GM18526 (cell line): ENCODE measurements at regions not wholly inside any gene's neighbourhood (a gene's known extent, or its start where the extent isn't known, plus 50 kb on each side); places are given as distances from the start of the nearest gene placed in this dataset.

Source experiments
- POLR2A ChIP-seq: IDR thresholded peaks from 3 replicates; pipeline ENCODE4 v1.6.1; 2011; ENCODE audit not compliant: insufficient read length; ENCODE audit errors: extremely low read depth

DNA sequence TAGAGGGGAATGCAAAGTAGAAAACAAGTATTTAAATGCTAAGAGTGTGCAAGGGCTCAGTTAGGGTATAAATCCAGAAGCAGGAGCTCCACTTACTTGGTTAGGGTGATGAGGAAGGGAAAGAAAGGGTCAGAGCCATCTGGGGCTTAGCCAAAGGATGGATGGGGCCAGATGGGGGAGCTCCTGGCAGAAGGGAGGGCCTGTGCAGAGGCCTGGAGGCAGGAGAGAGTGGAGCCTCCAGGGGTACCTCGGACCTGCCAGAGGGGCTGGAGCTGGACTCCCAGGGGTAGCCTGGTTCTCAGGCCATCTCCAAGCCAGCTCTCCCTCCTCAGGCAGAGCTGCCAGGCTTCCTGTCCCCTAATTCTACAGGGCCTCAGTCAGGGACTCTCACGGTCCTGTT lies 506.3 kb downstream of the SHQ1 start:
- TF ChIP-seq POLR2A: no peak

DNA sequence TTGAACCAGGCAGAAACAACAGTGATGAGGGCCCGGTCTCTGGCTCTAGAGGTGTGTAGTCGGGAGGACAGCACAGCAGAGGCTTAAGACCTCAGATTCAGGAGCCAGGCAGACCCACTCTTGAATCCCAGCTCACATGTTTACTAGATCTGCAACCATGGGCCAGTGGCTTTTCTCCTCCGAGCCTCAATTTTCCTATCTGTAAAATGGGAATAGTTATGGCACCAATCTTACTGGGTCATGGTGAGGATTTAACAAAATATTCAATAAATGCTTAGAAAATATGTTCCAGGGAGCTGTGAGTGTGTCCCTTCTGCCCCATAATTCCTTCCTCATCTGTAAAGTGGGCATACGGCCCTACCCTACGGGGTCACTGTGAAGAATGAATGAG lies 506.9 kb downstream of the SHQ1 start:
- TF ChIP-seq POLR2A: no peak

DNA sequence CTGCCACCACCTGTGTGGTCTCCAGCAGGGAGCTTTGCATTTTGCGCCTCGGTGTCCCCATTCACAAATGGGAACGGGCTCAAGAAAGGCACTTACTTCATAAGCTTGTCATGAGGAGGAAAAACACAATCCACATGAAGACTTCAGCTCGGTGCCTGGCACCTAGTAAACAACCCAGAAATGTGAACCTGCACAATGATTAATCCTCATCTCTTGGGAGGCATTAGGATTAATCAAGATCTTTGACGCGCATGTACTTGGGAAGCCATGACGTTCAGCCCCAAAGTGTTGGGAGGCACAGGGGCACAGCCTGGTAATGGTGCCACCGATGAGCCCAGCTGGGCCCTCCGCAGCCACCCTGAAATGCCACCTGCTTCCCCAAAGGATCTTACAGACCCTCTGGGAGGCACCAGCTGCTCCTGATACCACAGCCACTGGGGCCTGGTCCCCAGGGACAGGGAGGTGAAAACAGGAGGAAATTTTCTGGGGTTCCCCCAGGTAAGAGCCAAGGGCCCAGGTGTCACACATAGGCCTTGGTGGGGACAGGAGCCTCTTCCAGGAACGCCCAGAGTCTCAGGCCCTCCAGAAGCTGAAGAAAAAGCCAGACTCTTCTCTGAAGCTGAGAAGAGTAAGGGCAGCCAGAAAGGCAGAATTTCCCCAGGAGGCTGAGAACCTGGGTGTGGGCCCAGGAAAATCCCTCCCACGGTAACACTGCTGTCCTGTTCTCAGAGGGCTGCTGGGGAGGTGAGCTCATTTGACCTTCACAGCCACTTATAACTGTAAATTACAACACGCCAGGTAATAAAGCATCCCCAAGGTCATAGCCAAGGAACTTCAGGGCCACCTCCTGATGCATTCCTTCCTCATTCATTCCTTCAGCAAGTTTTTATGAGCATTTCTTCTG lies 507.5 kb downstream of the SHQ1 start:
- no peak for TF ChIP-seq POLR2A

DNA sequence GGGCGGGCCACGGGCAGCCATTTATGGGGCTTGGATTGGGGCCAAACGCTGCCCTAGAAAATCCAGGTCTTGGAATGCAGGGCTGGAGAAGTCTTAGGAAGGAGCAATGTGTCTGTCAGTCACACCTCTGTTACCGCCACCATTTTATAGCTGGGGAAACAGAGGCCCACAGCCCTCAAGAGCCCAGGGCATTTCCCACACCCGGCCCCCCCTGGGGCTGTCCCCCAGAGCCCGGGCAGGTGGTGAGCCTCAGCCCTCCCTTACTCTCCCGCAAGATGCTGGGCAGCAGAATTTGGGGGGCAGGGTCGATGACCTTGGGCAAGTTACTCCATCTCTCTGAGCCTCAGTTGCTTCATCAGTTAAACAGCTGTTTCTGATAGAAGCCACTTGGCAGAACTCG lies 508.2 kb downstream of the SHQ1 start:
- TF ChIP-seq POLR2A: no peak

DNA sequence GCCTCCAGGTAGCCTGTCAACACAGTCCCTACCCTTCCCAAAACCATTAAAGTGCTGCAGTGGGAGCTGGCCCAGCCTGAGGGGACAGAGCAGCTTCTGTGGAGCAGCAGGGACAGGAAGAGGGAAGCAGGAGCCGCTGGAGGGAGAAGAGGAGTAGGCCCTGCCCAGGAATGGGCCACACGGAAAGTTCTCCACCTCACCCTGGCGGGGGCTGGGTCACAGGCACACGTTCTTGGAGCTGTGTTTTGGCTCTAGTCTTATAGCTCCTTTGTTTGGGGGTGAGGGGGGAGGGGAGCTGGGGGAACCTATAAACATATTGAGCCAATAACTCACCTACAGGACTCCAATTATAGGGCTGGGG lies 508.6 kb downstream of the SHQ1 start:
- no peak for TF ChIP-seq POLR2A

DNA sequence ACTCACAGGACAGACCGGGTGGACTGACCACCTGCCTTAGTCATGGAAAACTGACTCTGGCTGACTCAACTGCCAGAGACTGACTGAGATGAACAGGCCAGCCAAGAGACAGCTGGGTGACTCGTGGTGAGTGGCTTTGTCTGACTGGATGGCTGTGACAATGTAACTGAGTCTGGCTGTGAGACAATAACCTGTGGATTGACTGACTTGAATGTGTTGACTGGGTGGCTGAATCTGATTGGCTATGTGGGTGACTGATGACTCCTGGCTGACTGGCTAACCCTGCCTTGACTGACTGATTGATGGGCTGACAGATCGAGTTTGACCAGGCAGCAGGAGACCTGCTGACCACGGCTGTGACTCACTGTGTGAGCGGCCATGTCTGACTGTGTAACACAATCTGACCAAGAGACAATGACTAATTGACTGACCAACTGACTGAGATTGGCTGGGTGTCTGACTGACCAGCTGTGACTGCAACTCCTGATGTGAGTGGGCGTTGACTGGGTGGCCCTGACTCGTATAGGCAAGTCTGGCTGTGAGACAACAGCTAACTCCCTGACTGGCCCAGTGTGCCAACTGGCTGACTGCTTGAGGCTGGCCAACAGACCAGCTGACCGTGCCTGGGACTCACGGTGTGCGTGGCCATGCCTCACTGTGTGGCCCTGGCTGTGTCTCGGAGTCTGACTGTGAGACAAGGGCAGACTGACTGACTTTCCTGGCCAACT lies 509.1 kb downstream of the SHQ1 start:
- no peak for TF ChIP-seq POLR2A

DNA sequence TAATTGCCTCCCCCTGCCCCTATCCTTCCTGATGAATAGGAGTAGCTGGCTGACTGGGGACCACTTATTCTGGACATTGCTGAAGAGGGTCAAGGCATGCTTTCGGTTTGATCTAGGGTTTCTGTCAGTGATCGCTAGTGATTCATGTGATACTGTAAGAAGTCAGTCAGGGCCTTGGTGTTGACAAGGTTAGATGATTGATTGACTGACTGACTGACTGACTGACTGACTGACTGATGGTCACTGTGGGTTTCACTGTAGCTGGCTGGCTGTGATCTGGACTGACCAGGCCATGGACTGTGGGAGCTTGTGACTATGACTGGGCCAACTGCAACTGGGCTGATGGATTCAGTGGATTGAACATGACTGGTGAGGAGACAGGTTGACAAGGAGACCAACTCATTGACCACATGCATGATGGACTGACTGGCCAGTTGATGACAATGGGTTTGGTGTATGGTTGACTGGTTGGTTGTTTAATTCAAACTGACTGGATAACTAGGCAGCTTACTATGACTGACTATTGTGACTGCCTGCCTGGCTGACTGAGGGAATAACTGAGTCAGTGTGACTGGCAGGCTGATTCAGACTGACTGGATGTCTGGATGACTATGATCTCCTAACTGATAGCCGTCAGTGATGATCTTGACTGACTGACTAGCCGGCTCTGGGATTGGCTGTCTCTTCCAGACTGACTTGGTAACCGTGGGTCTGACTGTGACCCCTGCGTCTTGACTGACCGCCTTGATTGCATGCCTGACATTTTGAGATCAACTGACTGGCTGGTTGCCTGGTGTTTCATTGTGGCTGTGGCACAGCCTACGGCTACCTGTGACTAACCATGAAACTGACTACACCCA lies 509.9 kb downstream of the SHQ1 start:
- no peak for TF ChIP-seq POLR2A

DNA sequence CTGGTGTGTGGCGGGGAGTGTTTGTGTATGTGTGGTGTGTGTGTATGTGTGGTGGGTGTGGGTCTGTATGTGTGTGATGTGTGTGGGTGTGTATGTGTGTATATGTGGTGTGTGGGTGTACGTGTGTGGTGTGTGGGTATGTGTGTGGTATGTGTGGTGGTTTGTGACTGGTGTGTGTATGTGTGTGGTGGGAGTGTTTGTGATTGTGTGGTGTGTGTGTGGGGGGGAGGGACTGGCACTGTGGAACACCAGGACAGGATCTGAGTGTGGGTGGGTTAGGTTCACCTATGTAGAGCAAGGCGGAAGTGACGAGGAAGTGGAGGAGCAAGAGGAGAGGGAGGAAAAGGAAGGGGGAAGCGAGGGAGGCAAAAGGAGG lies 510.8 kb downstream of the SHQ1 start:
- TF ChIP-seq POLR2A: no peak

DNA sequence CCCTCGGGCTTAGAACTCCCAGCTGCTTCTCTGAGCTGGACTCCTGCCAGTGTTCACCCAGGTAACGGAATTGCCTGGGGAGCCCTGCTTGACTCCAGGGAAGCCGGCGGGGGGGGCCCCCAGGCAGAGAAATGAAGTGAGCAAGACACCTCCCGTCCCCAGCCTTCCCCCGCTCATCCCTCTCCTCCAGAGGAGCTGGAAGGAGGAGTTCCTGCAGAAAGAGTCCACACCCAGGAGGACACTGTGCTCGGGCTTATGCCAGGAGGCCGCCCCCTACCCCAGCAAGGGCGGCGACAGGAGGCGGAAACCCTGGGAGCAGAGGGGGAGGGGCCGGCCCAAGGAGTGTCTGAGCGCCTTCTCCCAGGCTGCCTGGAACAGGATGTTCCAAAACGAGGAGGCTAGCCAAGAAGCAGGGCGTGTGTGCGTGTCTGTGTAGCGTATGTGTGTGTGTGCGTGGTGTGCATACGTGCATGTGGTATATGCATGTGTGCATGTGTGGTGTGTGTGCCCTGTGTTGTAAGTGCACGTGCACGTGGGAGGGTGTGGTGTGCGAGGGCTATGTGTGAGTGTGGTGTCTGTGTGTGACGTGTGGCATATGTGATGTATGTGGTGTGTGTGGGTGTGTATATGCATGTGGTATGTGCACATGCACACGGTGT lies 511.3 kb downstream of the SHQ1 start:
- TF ChIP-seq POLR2A: no peak

DNA sequence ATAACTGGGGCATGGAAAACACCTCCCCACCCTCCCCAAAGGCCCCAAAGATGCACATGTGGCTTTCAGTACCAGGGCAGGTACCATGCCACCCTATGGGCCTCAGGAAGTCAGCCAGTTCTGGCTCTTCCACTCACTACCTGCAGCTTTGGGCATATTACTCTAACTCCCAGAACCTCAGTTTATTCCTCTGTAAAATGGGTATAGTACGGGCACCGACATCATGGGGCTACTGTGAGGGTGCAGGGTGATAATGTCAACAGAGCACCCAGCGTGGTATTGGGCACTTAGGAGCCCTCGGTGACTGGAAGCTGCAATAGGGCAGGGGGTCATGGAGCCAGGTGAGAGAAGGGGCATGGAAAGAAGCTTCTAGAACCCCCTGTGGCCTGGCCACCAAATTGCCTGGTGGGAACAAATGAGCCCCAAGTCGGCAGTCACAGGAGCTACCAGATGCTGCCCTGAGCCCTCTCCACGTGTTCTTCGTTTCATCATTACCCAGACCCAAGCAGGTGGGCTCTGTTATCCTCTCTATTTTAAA lies 512.1 kb downstream of the SHQ1 start:
- TF ChIP-seq POLR2A: no peak

DNA sequence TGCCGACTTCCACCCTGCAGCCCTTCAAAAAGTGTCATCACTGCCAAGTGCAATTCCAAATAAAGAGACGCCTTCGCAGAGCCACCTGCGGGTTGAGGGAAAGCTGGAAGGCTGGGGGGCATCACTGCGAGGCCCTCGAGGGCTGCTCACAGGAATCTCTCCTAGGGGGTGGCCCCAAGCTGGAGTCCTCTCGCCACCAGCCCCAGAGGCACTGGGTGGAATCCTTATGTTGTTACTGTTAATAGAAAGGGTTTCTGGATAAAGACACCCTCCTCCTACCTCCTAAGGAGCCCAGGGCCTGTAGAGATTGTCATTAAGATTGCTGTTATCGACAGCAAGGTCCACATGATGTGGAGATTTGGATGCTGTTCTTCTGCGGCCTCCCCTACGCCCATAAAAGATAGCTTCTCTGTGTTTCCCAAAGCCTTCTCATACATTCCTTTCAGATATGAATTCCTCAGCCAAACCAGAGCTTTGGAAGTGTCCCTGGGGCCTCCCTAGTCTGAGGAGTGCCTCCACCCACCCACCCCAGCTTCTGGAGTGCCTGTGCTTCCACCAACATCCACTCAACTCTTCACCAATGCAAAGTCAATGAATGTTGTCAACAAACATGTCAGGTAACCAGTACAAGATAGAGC lies 512.7 kb downstream of the SHQ1 start:
- TF ChIP-seq POLR2A: no peak

DNA sequence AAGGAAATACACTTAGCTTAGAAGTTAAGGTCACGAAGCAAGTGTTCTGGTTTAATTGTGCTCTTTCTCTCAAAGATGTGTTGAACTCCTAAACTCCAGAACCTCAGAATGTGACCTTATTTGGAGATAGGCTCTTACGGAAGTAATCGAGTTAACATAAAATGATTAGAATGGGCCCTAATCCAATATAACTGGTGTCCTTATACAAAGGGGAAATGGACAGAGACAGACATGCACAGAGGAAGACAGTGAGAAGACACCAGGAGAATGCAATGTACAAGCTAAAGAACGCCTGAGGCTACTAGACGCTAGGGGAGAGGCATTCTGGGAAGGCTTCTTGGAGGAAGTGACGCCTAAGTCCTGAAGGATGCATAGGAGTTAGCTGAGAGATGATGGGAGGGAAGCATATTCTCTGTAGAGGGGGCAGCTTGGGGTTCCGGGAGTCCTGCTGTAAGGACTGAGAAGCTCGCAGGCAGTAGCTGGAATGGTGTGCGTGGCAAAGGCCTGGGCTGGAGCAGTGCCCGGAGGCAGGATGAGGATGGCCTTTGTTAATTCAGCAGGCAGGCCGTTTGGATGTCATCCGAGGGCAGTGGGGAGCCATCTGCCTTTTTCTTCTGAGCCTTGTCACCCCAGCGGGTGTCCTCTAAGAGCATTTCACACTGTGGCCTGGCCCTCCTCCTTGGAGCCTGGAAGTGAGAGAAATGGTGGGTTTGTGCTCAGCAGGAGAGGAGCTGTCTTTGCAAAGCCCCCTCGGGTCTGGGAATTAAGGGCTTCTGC lies 513.4 kb downstream of the SHQ1 start:
- TF ChIP-seq POLR2A: no peak

DNA sequence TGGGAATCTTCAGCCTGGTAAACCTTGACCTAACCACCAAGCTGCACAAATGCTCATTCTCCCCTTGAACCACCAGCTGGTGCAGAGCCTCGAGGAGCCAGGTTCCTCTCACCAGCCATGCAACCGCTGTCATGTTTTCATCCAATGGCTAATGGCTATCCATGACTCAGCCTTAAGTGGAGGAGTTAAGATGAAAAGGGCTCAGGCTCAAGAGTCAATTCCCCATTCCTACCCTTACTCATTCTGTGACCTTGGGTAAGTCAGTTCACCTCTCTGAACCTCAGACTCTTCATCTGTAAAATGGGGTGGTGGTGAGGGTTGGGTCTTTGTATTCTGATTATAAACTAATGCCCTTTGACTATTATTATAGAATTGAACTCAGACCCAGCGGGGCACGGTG lies 515.6 kb downstream of the SHQ1 start:
- no peak for TF ChIP-seq POLR2A

DNA sequence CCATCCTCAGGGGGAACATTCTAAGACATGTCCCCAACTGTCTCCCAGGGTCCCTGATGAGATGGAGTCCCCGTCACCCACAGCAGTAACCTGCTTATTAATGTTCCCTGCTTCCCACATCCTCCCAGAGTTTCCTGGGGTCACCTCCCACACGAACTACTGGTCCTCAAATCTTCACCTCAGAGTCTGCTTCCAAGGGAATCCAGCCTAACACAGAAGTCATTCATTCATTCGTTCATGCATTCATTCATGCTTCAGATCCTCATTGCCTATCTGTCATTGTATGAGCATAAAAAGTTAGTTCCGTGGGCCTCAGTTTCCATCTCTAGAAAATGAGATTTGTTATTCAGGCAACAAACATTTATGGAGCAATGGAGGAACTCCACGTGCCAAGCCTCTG lies 516.2 kb downstream of the SHQ1 start:
- TF ChIP-seq POLR2A: no peak
